ENCODE measurements at regions not wholly inside any gene's neighbourhood (a gene's known extent, or its start where the extent isn't known, plus 50 kb on each side); places are given as distances from the start of the nearest gene placed in this dataset.

- Histone ChIP-seq H3K9ac (no peak overlapping the region), H3K4me1 (ENCODE audit: control insufficient read depth in 1 of 2, insufficient read depth in 2 of 2, low read depth in 1 of 2, low read length in 1 of 2) (no peaks in the 10 kb centered on the region), H3K9me2 (no peaks in the 10 kb centered on the region), H3K4me2 (no peak overlapping the region), H3K9me3 (no peaks in the 10 kb centered on the region), H3K27me3 (ENCODE audit: insufficient read depth) (no peaks in the 10 kb centered on the region), H3K79me2 (ENCODE audit: insufficient read depth) (no peaks in the 10 kb centered on the region), H3K4me3 (ENCODE audit: low read depth in 2 of 2, low read length in 1 of 2) (no peak overlapping the region), H3K36me3 (replicated peaks in 1 of 2; ENCODE audit: control insufficient read depth in 1 of 2, insufficient read depth in 2 of 2, low read length in 1 of 2) (no peaks in the 10 kb centered on the region), H3F3A (replicated peaks; ENCODE audit: insufficient read depth) (no peaks in the 10 kb centered on the region), H4K20me1 (ENCODE audit: insufficient read depth) (no peaks in the 10 kb centered on the region), H3K27ac (ENCODE audit: low read depth in 2 of 2, low read length in 1 of 2) (no peak overlapping the region), H2AFZ (ENCODE audit: low read depth) (no peak overlapping the region)
- no peak for DNase-seq
- ChIA-PET POLR2A (no interaction called here), CTCF (no interaction called here)
- 17% methylated on average over 12 of the region's 12 CpGs for WGBS (ENCODE audit: low lambda C conversion rate)
- TF ChIP-seq GABPA (IDR thresholded peaks at IDR 0.05; ENCODE audit: low read depth) (no peak), TAF1 (IDR thresholded peaks at IDR 0.05; ENCODE audit: borderline replicate concordance, low read depth, low read length) (no peak), EP300 (IDR thresholded peaks at IDR 0.05; ENCODE audit: borderline replicate concordance in 1 of 2, low read depth in 1 of 2, low read length in 1 of 2) (no peak), RCOR1 (IDR thresholded peaks at IDR 0.05; ENCODE audit: low read length) (no peak), YY1 (IDR thresholded peaks at IDR 0.05; ENCODE audit: low read depth) (no peak), RXRA (IDR thresholded peaks at IDR 0.05; ENCODE audit: borderline replicate concordance, low read depth) (no peak), EZH2phosphoT487 (IDR thresholded peaks at IDR 0.05; ENCODE audit: borderline replicate concordance, low read depth) (no peak), RFX5 (IDR thresholded peaks at IDR 0.05; ENCODE audit: low read length) (no peak), RAD21 (IDR thresholded peaks at IDR 0.05; ENCODE audit: low read length) (no peak)
- TF ChIP-seq, protein P1, sequence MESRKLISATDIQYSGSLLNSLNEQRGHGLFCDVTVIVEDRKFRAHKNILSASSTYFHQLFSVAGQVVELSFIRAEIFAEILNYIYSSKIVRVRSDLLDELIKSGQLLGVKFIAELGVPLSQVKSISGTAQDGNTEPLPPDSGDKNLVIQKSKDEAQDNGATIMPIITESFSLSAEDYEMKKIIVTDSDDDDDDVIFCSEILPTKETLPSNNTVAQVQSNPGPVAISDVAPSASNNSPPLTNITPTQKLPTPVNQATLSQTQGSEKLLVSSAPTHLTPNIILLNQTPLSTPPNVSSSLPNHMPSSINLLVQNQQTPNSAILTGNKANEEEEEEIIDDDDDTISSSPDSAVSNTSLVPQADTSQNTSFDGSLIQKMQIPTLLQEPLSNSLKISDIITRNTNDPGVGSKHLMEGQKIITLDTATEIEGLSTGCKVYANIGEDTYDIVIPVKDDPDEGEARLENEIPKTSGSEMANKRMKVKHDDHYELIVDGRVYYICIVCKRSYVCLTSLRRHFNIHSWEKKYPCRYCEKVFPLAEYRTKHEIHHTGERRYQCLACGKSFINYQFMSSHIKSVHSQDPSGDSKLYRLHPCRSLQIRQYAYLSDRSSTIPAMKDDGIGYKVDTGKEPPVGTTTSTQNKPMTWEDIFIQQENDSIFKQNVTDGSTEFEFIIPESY (IDR thresholded peaks at IDR 0.05; ENCODE audit: borderline replicate concordance, low read depth) = no peak
Measured at GRCh38 chr20:29298271-29298590, 1959.2 kb upstream of the DEFB115 start.

DNA sequence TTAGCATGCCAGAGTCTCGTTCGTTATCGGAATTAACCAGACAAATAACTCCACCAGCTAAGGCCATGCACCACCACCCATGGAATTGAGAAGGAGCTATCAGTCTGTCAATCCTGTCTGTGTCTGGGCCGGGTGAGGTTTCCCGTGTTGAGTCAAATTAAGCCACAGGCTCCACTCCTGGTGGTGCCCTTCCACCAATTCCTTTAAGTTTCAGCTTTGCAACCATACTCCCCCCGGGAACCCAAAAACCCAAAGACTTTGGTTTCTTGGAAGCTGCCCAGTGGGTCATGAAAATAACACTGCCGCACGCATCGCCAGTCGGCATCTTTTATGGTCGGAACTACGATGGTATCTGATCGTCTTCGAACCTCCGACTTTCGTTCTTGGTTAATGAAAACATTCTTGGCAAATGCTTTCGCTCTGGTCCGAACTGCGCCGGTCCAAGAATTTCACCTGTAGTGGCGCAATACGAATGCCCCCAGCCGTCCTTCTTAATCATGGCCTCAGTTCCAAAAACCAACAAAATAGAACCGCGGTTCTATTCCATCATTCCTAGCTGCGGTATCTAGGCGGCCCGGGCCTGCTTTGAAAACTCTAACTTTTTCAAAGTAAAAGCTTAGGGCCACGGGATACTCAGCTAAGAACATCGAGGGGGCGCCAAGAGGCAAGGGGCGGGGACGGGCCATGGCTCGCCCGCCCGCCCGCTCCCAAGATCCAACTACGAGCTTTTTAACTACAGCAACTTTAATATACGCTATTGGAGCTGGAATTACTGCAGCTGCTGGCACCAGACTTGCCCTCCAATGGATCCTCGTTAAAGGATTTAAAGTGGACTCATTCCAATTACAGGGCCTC lies 1958.5 kb upstream of the DEFB115 start:
- no peak for DNase-seq
- CTCF ChIA-PET = no interaction called here
- Histone ChIP-seq H3K9me2 (no peaks in the 10 kb centered on the region), H3K4me1 (ENCODE audit: control insufficient read depth in 1 of 2, insufficient read depth in 2 of 2, low read depth in 1 of 2, low read length in 1 of 2) (no peaks in the 10 kb centered on the region), H2AFZ (ENCODE audit: low read depth) (no peak overlapping the region), H3K27ac (ENCODE audit: low read depth in 2 of 2, low read length in 1 of 2) (no peak overlapping the region), H4K20me1 (ENCODE audit: insufficient read depth) (no peaks in the 10 kb centered on the region), H3K79me2 (ENCODE audit: insufficient read depth) (no peaks in the 10 kb centered on the region), H3F3A (replicated peaks; ENCODE audit: insufficient read depth) (no peaks in the 10 kb centered on the region), H3K9ac (no peak overlapping the region), H3K4me2 (no peak overlapping the region), H3K9me3 (no peaks in the 10 kb centered on the region), H3K36me3 (replicated peaks in 1 of 2; ENCODE audit: control insufficient read depth in 1 of 2, insufficient read depth in 2 of 2, low read length in 1 of 2) (no peaks in the 10 kb centered on the region), H3K27me3 (ENCODE audit: insufficient read depth) (no peaks in the 10 kb centered on the region), H3K4me3 (ENCODE audit: low read depth in 2 of 2, low read length in 1 of 2) (no peak overlapping the region)
- WGBS (ENCODE audit: low lambda C conversion rate) = 42% methylated on average over 40 of the region's 40 CpGs
- no peak for TF ChIP-seq SMC3 (IDR thresholded peaks at IDR 0.05; ENCODE audit: low read depth, low read length)
- POLR2A ChIA-PET = no interaction called here
